Motor neuron (in vitro differentiated cells): ENCODE measurements at regions not wholly inside any gene's neighbourhood (a gene's known extent, or its start where the extent isn't known, plus 50 kb on each side); places are given as distances from the start of the nearest gene placed in this dataset.
A peak's percentile ranks its signal among the peaks of the same experiment; 100 is the strongest.

Experiments used
- ATAC-seq, 8 experiments: fragments of 200-7000 bp; cut with Tn5 transposase; replicated peaks in 6 of 8; 2 replicates each; pipeline ENCODE4 v1.8.0; 2021; ENCODE audit warnings: mild to moderate bottlenecking in 8 of 8, moderate library complexity in 8 of 8
- H3K27ac ChIP-seq, 2 donors: fragments of 250-450 bp; sonication (Bioruptor Pico); 2 replicates each; pipeline ENCODE4 v1.9.0; 2021; ENCODE audit warnings: antibody characterized with exemption in 2 of 2, mild to moderate bottlenecking in 2 of 2, moderate library complexity in 1 of 2
- H3K4me1 ChIP-seq, 2 donors: fragments of 250-450 bp; sonication (Bioruptor Pico); replicated peaks in 1 of 2; 2 replicates each; pipeline ENCODE4 v1.6.1; 2021; ENCODE audit warnings: antibody characterized with exemption in 2 of 2, mild to moderate bottlenecking in 2 of 2, moderate library complexity in 1 of 2
- H3K4me3 ChIP-seq, 5 donors: fragments of 250-450 bp; sonication (Bioruptor Pico); 2 replicates each; pipeline ENCODE4 v1.9.0; 2021; ENCODE audit warnings: antibody characterized with exemption in 5 of 5, mild to moderate bottlenecking in 5 of 5, moderate library complexity in 4 of 5
- WGBS, 10 experiments: fragments of 450-650 bp; shearing (Covaris generic); methylation state at CpG; one replicate each; pipeline ENCODE4 v1.0.0; 2022; 5-methylcytosine and 5-hydroxymethylcytosine counted together
- in situ Hi-C, 9 experiments: fragments of 400-800 bp; cut with MboI; loops; one replicate each; pipeline ENCODE4 v1.15.0; 2021; ENCODE audit warnings: low sequenced_read_pairs in 9 of 9, low pct_unique_long_range_greater_than_20kb in 2 of 9; ENCODE audit not compliant: unreplicated experiment in 9 of 9

DNA sequence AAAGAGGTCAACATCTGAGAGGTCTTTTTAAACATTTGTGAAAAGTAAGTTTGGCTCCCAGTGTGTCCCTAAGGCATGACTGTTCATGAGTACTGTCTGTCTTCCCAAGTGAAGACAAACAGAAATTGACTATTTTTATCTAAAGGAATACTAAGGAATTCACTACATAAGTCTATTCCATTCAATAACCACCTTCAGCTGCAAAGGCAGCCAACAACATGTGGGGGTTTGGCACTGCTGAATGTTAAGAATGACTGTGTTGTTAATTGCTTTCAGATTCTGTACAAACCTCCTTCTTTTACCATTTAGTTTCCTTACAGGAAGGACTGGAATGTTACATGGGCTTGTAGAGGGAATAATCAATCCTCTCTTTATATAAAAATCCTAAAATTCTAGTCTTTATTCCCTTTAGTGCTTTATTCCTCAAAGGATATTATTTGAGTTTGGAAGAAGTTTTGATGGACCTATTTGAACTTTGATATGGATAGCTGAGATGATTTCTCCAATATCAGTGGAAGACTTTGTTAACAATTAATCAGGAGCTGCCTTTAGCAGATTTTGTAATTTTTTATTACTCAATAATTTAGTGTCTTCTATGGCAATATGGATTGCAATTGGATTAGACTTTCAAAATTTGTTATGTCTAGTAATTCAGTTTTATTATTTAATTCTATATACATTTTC lies 201.7 kb upstream of the CHRM3 start:
- in situ Hi-C loops, result no loop called here
- no peak overlapping the region for H3K27ac ChIP-seq
- no peak for ATAC-seq
- H3K4me3 ChIP-seq, result no peak overlapping the region
- H3K4me1 ChIP-seq, result peaks cover 0 to 4% of the 10 kb centered on the region in 2 donors

GRCh38 chr1:239178961-239179360 lies 207.4 kb upstream of the CHRM3 start:
- in situ Hi-C loops, result no loop called here
- ATAC-seq, result no peak

GRCh38 chr1:239174880-239175279 lies 211.5 kb upstream of the CHRM3 start:
- in situ Hi-C loops, result no loop called here
- ATAC-seq, result no peak
- H3K27ac ChIP-seq, result no peak overlapping the region
- WGBS, 10 experiments, result 17 to 100% (median 93%) methylated on average over 2 to 3 of the region's 3 CpGs
- no peak overlapping the region for H3K4me3 ChIP-seq
- peaks cover 14 to 20% of the 10 kb centered on the region in 2 donors for H3K4me1 ChIP-seq

More at GRCh38 chr1:239178961-239179360, 207.4 kb upstream of the CHRM3 start:
- H3K4me1 ChIP-seq, result peaks cover 14 to 24% of the 10 kb centered on the region in 2 donors
- peak overlapping the region in 1 of 2 donors; percentile 24 for H3K27ac ChIP-seq
- WGBS, 10 experiments, result 0 to 10% (median 0%) methylated on average over 1 to 3 of the region's 3 CpGs
- H3K4me3 ChIP-seq, result no peak overlapping the region

- no peak for ATAC-seq
- Histone ChIP-seq H3K27ac (no peak overlapping the region), H3K4me1 (no peaks in the 10 kb centered on the region), H3K4me3 (no peak overlapping the region)
- in situ Hi-C loops, result no loop called here
Measured at GRCh38 chr1:239170828-239171227, 215.5 kb upstream of the CHRM3 start.

GRCh38 chr1:239169276-239169675 lies 217.1 kb upstream of the CHRM3 start:
- Histone ChIP-seq H3K4me3 (no peak overlapping the region), H3K4me1 (no peaks in the 10 kb centered on the region), H3K27ac (no peak overlapping the region)
- WGBS, 10 experiments, result 0 to 92% (median 66%) methylated on average over 1 of the region's 1 CpG; no CpG with 5 or more reads in 2 of the 10 experiments
- in situ Hi-C loops, result no loop called here
- peak in 1 of 8 experiments; percentile 33 for ATAC-seq

DNA sequence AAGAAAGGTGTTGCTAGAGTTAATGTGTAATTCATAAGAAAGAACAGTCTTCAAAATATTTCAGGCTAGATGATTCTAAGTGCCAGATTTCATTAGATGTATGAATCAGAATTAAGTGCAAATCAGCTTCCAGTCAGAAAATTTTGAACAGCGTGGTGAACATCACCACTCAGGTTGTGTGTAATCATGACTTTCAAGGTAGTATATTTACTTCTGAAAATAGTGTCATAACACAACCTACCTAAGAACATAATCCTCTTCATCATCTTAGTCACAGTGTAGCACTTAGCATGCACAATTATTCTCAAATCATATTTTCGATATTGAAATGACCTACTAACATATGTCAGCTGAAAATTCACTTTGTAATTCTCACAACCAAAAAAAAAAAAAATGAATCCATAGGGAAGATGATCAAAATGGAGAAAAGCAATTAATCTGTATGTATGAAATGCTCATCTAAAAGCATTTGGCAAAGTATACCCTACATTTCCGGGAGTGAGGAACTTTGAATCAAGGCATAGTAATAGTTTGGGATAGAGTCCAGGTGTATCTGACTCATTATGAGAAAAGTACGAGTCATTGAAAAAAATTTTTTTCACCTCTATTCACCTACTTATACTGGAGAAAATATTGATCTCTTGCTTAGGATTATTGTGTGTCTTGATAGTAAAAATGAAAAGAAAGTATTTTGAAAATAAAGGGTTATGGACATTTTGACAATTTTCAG lies 221.8 kb upstream of the CHRM3 start:
- H3K27ac ChIP-seq, result no peak overlapping the region
- ATAC-seq, result no peak
- H3K4me1 ChIP-seq, result no peaks in the 10 kb centered on the region
- in situ Hi-C loops, result no loop called here
- no peak overlapping the region for H3K4me3 ChIP-seq
- WGBS, 10 experiments, result 10 to 100% (median 93%) methylated on average over 2 to 4 of the region's 4 CpGs; no CpG with 5 or more reads in 1 of the 10 experiments

- H3K27ac ChIP-seq, result peak overlapping the region in 1 of 2 donors; percentile 31
- H3K4me3 ChIP-seq, result no peak overlapping the region
- WGBS, 10 experiments, result 0 to 86% (median 61%) methylated on average over 1 to 3 of the region's 3 CpGs; no CpG with 5 or more reads in 3 of the 10 experiments
- H3K4me1 ChIP-seq, result peaks cover 6% of the 10 kb centered on the region in 2 donors
- peak in 4 of 8 experiments; percentile 69 to 73 (median 70) for ATAC-seq
- in situ Hi-C loops, result no loop called here
Measured at GRCh38 chr1:239155466-239156091, 230.8 kb upstream of the CHRM3 start.

DNA sequence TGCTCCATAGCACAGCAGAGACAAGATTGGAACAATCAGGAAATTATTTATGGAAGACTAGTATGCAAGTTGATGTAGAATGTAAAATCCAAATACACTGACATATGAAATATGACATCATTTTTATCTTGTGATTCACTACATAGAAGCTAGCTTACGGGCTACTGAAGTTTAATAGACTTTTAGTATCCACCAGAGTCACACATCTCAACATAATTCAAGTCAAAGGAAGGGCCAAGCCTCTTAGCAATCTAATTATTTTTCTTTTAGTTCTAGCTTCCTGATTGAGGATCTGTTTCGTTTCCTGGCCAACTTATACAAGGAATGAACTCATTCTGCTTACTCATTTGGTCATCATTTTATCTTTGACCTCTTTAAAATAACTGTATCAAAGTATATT lies 234.4 kb upstream of the CHRM3 start:
- ATAC-seq, result peak in 3 of 8 experiments; percentile 65 to 85 (median 71)
- 0 to 94% (median 40%) methylated on average over 1 to 2 of the region's 2 CpGs; no CpG with 5 or more reads in 3 of the 10 experiments for WGBS, 10 experiments
- H3K4me1 ChIP-seq, result peaks cover 6% of the 10 kb centered on the region in 2 donors
- H3K4me3 ChIP-seq, result no peak overlapping the region
- H3K27ac ChIP-seq, result no peak overlapping the region
- in situ Hi-C loops, result no loop called here

GRCh38 chr1:239140968-239141367 lies 245.4 kb upstream of the CHRM3 start:
- 8 to 100% (median 91%) methylated on average over 1 to 4 of the region's 4 CpGs; no CpG with 5 or more reads in 2 of the 10 experiments for WGBS, 10 experiments
- H3K4me3 ChIP-seq, result no peak overlapping the region
- H3K4me1 ChIP-seq, result no peaks in the 10 kb centered on the region
- no peak for ATAC-seq
- in situ Hi-C loops, result no loop called here
- no peak overlapping the region for H3K27ac ChIP-seq

GRCh38 chr1:239139801-239140200 lies 246.6 kb upstream of the CHRM3 start:
- WGBS, 10 experiments, result 0 to 100% (median 84%) methylated on average over 1 to 5 of the region's 5 CpGs
- H3K4me3 ChIP-seq, result no peak overlapping the region
- no peak overlapping the region for H3K27ac ChIP-seq
- no peak for ATAC-seq
- H3K4me1 ChIP-seq, result no peaks in the 10 kb centered on the region
- in situ Hi-C loops, result no loop called here

DNA sequence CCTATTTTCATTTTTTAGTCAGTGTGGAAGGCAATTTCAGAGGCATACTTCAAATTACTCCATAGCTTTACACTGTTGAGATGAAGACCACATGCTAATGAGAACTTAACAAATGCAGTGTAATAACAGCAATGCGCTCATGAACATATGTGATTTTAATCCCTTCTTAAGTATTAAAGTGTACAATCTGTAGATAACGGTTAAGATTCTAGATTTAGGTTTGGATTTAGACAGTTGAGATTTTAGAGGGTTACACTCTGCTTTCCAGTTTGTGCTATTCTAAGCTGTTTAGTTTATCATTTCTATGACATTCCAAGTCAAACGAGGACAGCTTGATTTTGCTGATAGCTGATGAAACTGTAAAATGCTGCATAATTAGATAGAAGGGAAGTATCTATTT lies 257.8 kb upstream of the CHRM3 start:
- no peak for ATAC-seq
- in situ Hi-C loops, result no loop called here
- WGBS, 10 experiments, result 0 to 100% (median 88%) methylated on average over 1 to 3 of the region's 3 CpGs; no CpG with 5 or more reads in 1 of the 10 experiments
- Histone ChIP-seq H3K4me3 (no peak overlapping the region), H3K27ac (no peak overlapping the region), H3K4me1 (peaks cover 28 to 32% of the 10 kb centered on the region in 2 donors)

DNA sequence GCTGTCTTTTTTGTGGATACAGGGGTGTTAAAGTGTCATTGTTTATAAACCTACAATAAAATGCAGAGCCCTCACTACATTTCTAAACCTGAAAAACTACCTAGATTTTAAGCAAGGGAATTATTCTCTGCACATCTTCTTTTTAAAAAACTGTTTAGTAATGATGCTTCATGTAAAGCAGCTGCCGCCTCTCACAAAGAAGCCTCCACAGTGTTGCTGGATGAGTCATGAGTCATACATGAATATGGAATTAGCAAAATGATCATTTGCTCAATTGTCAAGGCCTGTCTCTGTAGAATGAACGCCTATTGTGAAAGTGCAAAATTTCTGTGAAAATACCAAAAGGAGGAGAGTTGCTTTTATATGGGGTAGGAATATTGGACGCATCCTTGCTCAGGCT lies 259.5 kb upstream of the CHRM3 start:
- peaks cover 28 to 32% of the 10 kb centered on the region in 2 donors for H3K4me1 ChIP-seq
- H3K27ac ChIP-seq, result peak overlapping the region in 1 of 2 donors; percentile 11
- ATAC-seq, result peak; percentile 79 to 99 (median 88)
- H3K4me3 ChIP-seq, result no peak overlapping the region
- WGBS, 10 experiments, result 0 to 90% (median 49%) methylated on average over 1 to 3 of the region's 3 CpGs; no CpG with 5 or more reads in 1 of the 10 experiments
- in situ Hi-C loops, result no loop called here

- H3K4me3 ChIP-seq, result no peak overlapping the region
- in situ Hi-C loops, result no loop called here
- H3K27ac ChIP-seq, result no peak overlapping the region
- ATAC-seq, result peak in 5 of 8 experiments; percentile 55 to 71 (median 59)
- peaks cover 28 to 32% of the 10 kb centered on the region in 2 donors for H3K4me1 ChIP-seq
Measured at GRCh38 chr1:239125893-239126292, 260.5 kb upstream of the CHRM3 start.
